Fibroblast of villous mesenchyme (primary cell): ENCODE measurements at regions not wholly inside any gene's neighbourhood (a gene's known extent, or its start where the extent isn't known, plus 50 kb on each side); places are given as distances from the start of the nearest gene placed in this dataset.
A peak's percentile ranks its signal among the peaks of the same experiment; 100 is the strongest.

Source experiments
- DNase-seq: peaks from one replicate; pipeline ENCODE4 v3.0.0-alpha.2; 2010; ENCODE audit warnings: low read depth
- H3K4me3 ChIP-seq: 2 replicates; pipeline ENCODE4 v1.5.1; 2011; ENCODE audit warnings: low read depth, mild to moderate bottlenecking, low read length
- TF ChIP-seq, protein P1 (sequence below): IDR thresholded peaks from 2 replicates; pipeline ENCODE4 v1.5.1; 2012; ENCODE audit warnings: low read depth, mild to moderate bottlenecking, low read length; ENCODE audit not compliant: insufficient read depth

DNA sequence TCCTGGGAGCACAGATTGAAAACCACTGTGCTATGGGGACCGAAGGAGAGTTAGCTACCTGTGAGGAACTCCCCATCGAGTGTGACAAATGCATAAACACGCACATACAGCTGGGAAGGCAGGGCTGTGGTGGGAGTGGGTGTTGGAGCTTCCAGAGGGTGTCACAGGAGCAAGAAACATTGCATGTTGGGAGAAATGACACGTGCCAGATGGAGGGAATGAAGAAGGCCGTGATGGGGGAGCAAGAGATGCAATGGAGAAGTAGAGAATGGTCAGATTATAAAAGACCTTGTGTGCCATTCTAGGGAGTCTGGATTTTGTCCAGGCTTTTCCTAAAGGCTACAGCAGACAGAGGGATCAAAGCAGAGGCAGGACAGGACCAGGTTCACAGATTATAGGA is 91.1 kb upstream of the NDUFV2 start:
- H3K4me3 ChIP-seq: no peak overlapping the region
- no peak for DNase-seq
- TF ChIP-seq, protein P1, sequence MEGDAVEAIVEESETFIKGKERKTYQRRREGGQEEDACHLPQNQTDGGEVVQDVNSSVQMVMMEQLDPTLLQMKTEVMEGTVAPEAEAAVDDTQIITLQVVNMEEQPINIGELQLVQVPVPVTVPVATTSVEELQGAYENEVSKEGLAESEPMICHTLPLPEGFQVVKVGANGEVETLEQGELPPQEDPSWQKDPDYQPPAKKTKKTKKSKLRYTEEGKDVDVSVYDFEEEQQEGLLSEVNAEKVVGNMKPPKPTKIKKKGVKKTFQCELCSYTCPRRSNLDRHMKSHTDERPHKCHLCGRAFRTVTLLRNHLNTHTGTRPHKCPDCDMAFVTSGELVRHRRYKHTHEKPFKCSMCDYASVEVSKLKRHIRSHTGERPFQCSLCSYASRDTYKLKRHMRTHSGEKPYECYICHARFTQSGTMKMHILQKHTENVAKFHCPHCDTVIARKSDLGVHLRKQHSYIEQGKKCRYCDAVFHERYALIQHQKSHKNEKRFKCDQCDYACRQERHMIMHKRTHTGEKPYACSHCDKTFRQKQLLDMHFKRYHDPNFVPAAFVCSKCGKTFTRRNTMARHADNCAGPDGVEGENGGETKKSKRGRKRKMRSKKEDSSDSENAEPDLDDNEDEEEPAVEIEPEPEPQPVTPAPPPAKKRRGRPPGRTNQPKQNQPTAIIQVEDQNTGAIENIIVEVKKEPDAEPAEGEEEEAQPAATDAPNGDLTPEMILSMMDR: no peak

DNA sequence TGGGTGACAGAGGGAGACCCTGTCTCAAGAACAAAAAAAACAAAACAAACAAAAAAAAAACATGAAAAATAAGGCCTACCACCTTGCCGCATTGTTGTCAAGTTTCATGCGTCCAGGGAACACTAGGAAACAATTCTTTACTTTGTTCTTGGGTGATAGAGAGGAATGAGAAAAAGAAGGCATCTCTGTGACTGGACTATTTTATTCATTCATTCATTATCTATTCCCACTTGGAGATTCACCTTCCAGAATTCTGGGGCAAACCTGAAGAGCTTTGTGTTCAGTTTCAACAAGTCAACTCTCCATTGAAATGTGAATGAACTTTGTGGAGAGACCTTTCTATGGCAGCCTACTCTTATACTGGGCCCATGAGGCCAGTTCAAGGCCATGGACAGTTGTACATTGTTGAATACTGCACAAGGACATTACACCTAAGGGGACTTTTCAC is 88.5 kb upstream of the NDUFV2 start:
- no peak overlapping the region for H3K4me3 ChIP-seq
- DNase-seq: no peak
- TF ChIP-seq, protein P1: no peak

DNA sequence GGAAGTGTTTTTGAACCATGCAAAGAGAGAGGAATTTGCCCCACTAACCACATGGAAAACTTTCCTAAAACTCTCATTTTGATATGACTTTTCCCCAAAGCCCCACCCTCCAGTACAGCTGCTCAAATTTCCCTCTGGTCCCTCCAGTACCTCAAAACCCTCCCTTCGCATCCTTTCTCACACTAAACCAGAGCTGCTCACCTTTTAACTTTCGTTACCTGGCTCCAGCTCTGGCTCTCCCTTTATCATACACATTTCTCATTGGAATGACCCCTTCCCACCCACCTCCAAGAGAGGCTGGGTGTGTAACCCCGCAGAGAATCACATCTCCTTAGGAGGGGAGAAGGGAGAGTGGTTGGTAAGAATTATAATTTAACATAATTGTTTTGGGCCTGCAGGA is 86.8 kb upstream of the NDUFV2 start:
- DNase-seq: no peak
- TF ChIP-seq, protein P1: no peak
- no peak overlapping the region for H3K4me3 ChIP-seq

DNA sequence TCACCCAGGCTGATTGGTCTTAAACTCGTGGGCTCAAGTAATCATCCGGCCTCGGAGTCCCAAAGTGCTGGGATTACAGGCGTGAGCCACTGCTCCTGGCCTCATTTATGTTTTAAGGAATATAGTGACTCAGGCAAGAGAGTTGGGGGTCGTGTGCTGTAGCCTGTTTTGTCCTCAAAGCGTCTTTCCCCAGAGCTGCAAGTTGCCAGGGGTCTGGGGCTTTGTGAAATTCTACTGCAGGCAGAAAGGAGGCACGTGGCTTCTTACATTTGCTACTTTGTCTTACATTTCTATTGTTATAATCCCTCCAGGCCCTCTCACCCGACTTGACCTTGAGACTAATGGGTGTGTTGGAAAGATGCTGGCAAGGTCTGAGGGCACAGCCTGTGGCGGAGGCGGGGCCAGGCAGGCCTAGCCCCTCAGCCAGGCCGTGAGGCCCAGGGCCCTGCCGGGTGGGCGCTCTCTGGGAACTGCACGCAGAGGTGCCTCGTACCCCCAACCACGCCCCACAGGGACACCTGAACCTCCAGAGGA is 85.8 kb upstream of the NDUFV2 start:
- TF ChIP-seq, protein P1: no peak
- H3K4me3 ChIP-seq: peak overlapping the region; percentile 21
- DNase-seq: peak; percentile 5

DNA sequence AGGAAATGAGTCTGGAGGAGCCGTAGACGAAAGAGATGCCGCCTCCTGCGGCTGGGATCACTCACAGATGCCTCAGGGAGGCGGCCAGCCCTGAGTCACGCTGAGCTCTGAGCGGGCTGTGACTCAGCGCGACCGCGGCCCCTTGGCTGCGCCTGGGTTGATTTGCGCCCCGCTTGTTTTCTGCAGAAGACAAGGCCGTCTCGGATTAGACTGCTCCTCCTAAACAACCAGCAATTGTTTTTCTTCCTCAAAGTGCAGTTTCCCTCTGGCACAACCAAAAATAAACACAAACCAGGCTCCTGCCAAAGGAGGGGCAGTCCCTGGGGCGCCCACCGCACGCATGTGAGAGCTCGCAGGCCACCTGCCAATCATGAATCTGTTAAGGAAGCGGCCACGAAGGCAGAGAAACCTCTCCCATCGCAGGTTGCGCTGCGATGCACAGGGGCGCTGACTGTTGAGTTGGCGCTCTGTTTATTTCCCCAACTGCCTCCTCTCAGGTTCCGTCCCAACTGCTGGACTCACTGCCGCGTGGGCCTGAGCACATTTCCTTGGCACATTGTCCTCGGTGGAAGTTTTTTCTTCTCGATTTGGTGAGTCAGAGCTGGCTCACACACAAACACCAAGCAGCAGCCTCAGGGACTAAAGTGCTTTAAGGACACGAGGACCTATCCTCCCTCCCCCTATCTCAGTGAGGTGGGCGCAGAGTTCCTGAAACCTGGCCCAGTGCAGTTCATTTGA is 85.2 kb upstream of the NDUFV2 start:
- TF ChIP-seq, protein P1: no peak
- peak overlapping the region; percentile 23 for H3K4me3 ChIP-seq
- DNase-seq: peak; percentile 88

DNA sequence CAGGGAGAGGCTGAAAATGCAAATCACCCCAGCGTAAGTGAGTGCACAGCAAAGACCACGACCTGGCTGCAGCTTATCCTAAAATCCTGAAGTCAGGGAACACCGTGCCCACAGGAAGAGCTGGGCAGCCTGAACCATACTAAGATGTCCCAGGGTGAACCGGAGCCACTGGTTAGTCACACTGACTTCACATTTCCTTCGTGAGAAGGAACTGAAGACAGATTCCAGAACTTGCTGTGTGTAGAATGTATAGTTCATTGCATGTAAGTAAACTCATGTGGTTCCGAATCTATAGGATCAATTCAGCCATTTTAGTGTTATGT is 84.6 kb upstream of the NDUFV2 start:
- TF ChIP-seq, protein P1: no peak
- DNase-seq: no peak
- no peak overlapping the region for H3K4me3 ChIP-seq

DNA sequence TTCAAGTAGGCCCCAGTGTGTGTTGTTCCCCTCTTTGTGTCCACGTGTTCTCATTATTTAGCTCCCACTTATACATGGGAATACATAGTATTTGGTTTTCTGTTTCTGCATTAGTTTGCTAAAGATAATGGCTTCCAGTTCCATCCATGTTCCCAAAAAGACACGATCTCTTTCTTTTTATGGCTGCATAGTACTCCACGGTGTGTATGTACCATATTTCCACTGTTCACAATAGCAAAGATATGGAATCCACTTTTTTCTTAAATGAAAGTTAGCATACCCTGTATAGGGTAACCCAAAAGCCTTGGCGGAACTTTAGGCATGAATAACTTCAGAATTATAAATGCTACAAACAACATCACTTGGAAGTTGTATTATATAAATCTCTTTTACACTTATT is 83.4 kb upstream of the NDUFV2 start:
- TF ChIP-seq, protein P1: no peak
- H3K4me3 ChIP-seq: no peak overlapping the region
- DNase-seq: no peak
